ENCODE measurements at regions not wholly inside any gene's neighbourhood (a gene's known extent, or its start where the extent isn't known, plus 50 kb on each side); places are given as distances from the start of the nearest gene placed in this dataset.

DNA sequence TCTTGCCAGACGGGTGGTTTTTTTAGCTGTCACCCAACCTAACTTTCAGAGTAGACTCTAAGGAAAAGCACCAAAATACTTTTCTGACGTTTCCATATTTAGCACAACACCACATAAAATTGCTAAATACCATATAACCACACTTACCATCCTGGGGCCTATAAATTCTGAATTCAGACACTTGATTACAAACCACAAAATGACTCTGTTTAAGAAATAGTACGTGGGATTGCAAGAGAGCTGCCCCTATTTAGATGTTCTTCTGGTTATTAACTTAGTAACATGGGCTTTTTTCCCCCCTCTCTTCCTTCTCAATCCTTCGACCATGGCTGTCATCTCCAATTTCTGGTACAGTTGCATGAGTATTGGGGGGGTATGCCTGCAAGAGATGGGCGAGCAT is 287.7 kb downstream of the BMP4 start:
- TF ChIP-seq, protein P1, sequence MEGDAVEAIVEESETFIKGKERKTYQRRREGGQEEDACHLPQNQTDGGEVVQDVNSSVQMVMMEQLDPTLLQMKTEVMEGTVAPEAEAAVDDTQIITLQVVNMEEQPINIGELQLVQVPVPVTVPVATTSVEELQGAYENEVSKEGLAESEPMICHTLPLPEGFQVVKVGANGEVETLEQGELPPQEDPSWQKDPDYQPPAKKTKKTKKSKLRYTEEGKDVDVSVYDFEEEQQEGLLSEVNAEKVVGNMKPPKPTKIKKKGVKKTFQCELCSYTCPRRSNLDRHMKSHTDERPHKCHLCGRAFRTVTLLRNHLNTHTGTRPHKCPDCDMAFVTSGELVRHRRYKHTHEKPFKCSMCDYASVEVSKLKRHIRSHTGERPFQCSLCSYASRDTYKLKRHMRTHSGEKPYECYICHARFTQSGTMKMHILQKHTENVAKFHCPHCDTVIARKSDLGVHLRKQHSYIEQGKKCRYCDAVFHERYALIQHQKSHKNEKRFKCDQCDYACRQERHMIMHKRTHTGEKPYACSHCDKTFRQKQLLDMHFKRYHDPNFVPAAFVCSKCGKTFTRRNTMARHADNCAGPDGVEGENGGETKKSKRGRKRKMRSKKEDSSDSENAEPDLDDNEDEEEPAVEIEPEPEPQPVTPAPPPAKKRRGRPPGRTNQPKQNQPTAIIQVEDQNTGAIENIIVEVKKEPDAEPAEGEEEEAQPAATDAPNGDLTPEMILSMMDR (IDR thresholded peaks at IDR 0.05; ENCODE audit: insufficient read depth, low read length), result no peak
- no peak for TF ChIP-seq POLR2AphosphoS5 (IDR thresholded peaks at IDR 0.05; ENCODE audit: low read depth)
- TF ChIP-seq, protein P2, sequence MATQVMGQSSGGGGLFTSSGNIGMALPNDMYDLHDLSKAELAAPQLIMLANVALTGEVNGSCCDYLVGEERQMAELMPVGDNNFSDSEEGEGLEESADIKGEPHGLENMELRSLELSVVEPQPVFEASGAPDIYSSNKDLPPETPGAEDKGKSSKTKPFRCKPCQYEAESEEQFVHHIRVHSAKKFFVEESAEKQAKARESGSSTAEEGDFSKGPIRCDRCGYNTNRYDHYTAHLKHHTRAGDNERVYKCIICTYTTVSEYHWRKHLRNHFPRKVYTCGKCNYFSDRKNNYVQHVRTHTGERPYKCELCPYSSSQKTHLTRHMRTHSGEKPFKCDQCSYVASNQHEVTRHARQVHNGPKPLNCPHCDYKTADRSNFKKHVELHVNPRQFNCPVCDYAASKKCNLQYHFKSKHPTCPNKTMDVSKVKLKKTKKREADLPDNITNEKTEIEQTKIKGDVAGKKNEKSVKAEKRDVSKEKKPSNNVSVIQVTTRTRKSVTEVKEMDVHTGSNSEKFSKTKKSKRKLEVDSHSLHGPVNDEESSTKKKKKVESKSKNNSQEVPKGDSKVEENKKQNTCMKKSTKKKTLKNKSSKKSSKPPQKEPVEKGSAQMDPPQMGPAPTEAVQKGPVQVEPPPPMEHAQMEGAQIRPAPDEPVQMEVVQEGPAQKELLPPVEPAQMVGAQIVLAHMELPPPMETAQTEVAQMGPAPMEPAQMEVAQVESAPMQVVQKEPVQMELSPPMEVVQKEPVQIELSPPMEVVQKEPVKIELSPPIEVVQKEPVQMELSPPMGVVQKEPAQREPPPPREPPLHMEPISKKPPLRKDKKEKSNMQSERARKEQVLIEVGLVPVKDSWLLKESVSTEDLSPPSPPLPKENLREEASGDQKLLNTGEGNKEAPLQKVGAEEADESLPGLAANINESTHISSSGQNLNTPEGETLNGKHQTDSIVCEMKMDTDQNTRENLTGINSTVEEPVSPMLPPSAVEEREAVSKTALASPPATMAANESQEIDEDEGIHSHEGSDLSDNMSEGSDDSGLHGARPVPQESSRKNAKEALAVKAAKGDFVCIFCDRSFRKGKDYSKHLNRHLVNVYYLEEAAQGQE (IDR thresholded peaks at IDR 0.05; ENCODE audit: insufficient replicate concordance, low read depth), result no peak
- TF ChIP-seq GABPA (IDR thresholded peaks at IDR 0.05; ENCODE audit: low read depth), result no peak

All from HL-60 (cell line).